ENCODE measurements at regions not wholly inside any gene's neighbourhood (a gene's known extent, or its start where the extent isn't known, plus 50 kb on each side); places are given as distances from the start of the nearest gene placed in this dataset.
A peak's percentile ranks its signal among the peaks of the same experiment; 100 is the strongest.

DNA sequence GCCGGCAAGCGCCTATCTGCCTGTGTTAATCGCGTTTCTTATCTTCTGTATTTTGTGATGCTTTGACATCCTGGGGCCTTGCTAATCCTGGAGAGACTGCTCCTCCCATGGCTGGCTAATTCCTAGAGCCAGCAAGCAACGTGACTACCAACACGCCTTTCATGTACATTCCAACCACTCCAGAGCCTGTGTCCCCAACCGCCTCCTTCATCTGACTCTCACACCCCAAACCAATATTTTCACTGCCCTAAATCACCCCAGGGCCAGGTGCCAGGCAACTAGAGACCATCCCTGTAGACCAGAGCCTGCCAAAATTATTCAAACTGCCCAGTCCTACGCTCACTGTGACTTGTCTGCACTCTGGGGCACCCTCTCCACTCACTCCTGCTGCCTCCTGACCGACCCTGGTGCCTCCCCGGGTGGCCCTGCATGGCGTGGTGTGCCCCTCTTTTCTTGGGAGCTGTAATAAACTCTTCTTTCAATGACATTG is 50.5 kb upstream of the COL5A1 start:
- H4K20me1 ChIP-seq (ENCODE audit: low read depth) = no peaks in the 10 kb centered on the region
- H3K36me3 ChIP-seq = no peaks in the 10 kb centered on the region
- DNase-seq (ENCODE audit: low spot score) = peak; percentile 26
- Mint-ChIP-seq H3K27me3 (ENCODE audit: insufficient read depth, low read depth) (peaks cover 9% of the 10 kb centered on the region), H3K4me3 (no peak overlapping the region), H3K4me1 (peaks cover 16% of the 10 kb centered on the region), H3K36me3 (no peaks in the 10 kb centered on the region), H3K27ac (peak overlapping the region; percentile 40), H3K9me3 (peaks cover 2% of the 10 kb centered on the region)
- H2AFZ ChIP-seq (replicated peaks) = no peak overlapping the region
- H3K4me1 ChIP-seq = no peaks in the 10 kb centered on the region
- no peak overlapping the region for H3K4me2 ChIP-seq
- H3K9ac ChIP-seq = no peak overlapping the region
- no peak overlapping the region for H3K27ac ChIP-seq
- H3K4me3 ChIP-seq = no peak overlapping the region
- no peaks in the 10 kb centered on the region for H3K79me2 ChIP-seq (ENCODE audit: low read depth)
- no peaks in the 10 kb centered on the region for H3K9me3 ChIP-seq (ENCODE audit: low read depth)
- TF ChIP-seq EZH2 (IDR thresholded peaks at IDR 0.05) = no peak
- TF ChIP-seq, protein P1, sequence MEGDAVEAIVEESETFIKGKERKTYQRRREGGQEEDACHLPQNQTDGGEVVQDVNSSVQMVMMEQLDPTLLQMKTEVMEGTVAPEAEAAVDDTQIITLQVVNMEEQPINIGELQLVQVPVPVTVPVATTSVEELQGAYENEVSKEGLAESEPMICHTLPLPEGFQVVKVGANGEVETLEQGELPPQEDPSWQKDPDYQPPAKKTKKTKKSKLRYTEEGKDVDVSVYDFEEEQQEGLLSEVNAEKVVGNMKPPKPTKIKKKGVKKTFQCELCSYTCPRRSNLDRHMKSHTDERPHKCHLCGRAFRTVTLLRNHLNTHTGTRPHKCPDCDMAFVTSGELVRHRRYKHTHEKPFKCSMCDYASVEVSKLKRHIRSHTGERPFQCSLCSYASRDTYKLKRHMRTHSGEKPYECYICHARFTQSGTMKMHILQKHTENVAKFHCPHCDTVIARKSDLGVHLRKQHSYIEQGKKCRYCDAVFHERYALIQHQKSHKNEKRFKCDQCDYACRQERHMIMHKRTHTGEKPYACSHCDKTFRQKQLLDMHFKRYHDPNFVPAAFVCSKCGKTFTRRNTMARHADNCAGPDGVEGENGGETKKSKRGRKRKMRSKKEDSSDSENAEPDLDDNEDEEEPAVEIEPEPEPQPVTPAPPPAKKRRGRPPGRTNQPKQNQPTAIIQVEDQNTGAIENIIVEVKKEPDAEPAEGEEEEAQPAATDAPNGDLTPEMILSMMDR (IDR thresholded peaks at IDR 0.05) = no peak
- TF ChIP-seq EZH2phosphoT487 (IDR thresholded peaks at IDR 0.05) = no peak
- peaks cover 8% of the 10 kb centered on the region for H3F3A ChIP-seq (ENCODE audit: low read depth)
- H3K27me3 ChIP-seq = no peaks in the 10 kb centered on the region

DNA sequence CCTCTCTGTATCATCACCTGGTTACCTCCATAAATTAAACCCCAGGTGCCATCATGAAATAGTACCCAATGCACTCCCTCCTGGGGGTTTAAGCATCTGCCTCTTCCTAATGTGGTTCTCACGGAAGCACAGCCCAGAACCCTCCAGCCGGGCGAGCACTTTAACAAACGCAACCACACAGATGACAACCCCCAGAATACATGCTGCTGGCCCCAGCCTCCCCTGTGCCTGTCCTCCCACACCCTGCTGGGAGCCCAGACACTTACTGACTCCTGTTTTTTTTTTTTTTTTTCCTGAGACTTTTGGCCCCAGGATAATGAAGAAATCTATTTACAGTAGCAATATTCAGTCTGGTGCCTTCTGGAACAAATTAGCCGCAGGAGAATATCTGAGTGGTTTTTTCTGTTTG is 50.0 kb upstream of the COL5A1 start:
- H3K27ac Mint-ChIP-seq = peak overlapping the region; percentile 40
- peaks cover 16% of the 10 kb centered on the region for H3K4me1 Mint-ChIP-seq
- Histone ChIP-seq H3K4me2 (no peak overlapping the region), H3K27me3 (no peaks in the 10 kb centered on the region), H3K9ac (no peak overlapping the region), H4K20me1 (ENCODE audit: low read depth) (no peaks in the 10 kb centered on the region), H2AFZ (replicated peaks) (no peak overlapping the region), H3K4me1 (no peaks in the 10 kb centered on the region), H3K9me3 (ENCODE audit: low read depth) (no peaks in the 10 kb centered on the region), H3K36me3 (no peaks in the 10 kb centered on the region), H3K79me2 (ENCODE audit: low read depth) (no peaks in the 10 kb centered on the region), H3F3A (ENCODE audit: low read depth) (peaks cover 12% of the 10 kb centered on the region), H3K4me3 (no peak overlapping the region), H3K27ac (no peak overlapping the region)
- H3K9me3 Mint-ChIP-seq = peaks cover 2% of the 10 kb centered on the region
- no peak overlapping the region for H3K4me3 Mint-ChIP-seq
- no peaks in the 10 kb centered on the region for H3K36me3 Mint-ChIP-seq
- TF ChIP-seq EZH2 (IDR thresholded peaks at IDR 0.05) (no peak), EZH2phosphoT487 (IDR thresholded peaks at IDR 0.05) (no peak)
- TF ChIP-seq, protein P1 (IDR thresholded peaks at IDR 0.05) = no peak
- peaks cover 9% of the 10 kb centered on the region for H3K27me3 Mint-ChIP-seq (ENCODE audit: insufficient read depth, low read depth)
- DNase-seq (ENCODE audit: low spot score) = no peak
